PFSK-1 (cell line): ENCODE measurements at regions not wholly inside any gene's neighbourhood (a gene's known extent, or its start where the extent isn't known, plus 50 kb on each side); places are given as distances from the start of the nearest gene placed in this dataset.

Experiments
- FOXP2 ChIP-seq: optimal IDR thresholded peaks from 2 replicates; pipeline ENCODE3; 2011; ENCODE audit warnings: borderline replicate concordance, control low read depth, inconsistent platforms; ENCODE audit not compliant: insufficient read depth; ENCODE audit errors: extremely low read length, extremely low read depth
- POLR2AphosphoS5 ChIP-seq: IDR thresholded peaks from 2 replicates; pipeline ENCODE4 v1.6.1; 2012; ENCODE audit warnings: low read depth, mild to moderate bottlenecking, control low read depth, low read length, moderate library complexity
- REST ChIP-seq, 2 experiments: IDR thresholded peaks; 2 replicates each; pipeline versions ENCODE4 v1.6.1 to v1.8.0; 2011 to 2012; ENCODE audit warnings: low read depth in 2 of 2, low read length in 2 of 2, control low read depth in 1 of 2, inconsistent platforms in 1 of 2, mild to moderate bottlenecking in 1 of 2, moderate library complexity in 1 of 2; ENCODE audit not compliant: insufficient read depth in 1 of 2
- SIN3A ChIP-seq: IDR thresholded peaks from 2 replicates; pipeline ENCODE4 v1.6.1; 2012; ENCODE audit warnings: mild to moderate bottlenecking, low read length, moderate library complexity, borderline replicate concordance; ENCODE audit not compliant: insufficient read depth
- TAF1 ChIP-seq: IDR thresholded peaks from 2 replicates; pipeline ENCODE4 v1.6.1; 2012; ENCODE audit warnings: low read length, control low read depth, borderline replicate concordance; ENCODE audit not compliant: insufficient read depth

- TF ChIP-seq POLR2AphosphoS5 (no peak), FOXP2 (no peak), TAF1 (no peak), SIN3A (no peak), REST (IDR thresholded peaks at IDR 0.05; ENCODE audit: insufficient read depth in 1 of 2, low read depth in 2 of 2, low read length in 2 of 2) (no peak)
These were observed 120.1 kb downstream of the MFAP3L start for GRCh38 chr4:169906104-169906503.

GRCh38 chr4:169902658-169903345 is 123.4 kb downstream of the MFAP3L start:
- TF ChIP-seq REST (IDR thresholded peaks at IDR 0.05; ENCODE audit: insufficient read depth in 1 of 2, low read depth in 2 of 2, low read length in 2 of 2) (no peak), TAF1 (no peak), FOXP2 (no peak), POLR2AphosphoS5 (no peak), SIN3A (no peak)

- no peak for TF ChIP-seq TAF1
- TF ChIP-seq POLR2AphosphoS5, result no peak
- TF ChIP-seq REST (IDR thresholded peaks at IDR 0.05; ENCODE audit: insufficient read depth in 1 of 2, low read depth in 2 of 2, low read length in 2 of 2), result no peak
These were observed 125.9 kb downstream of the MFAP3L start for GRCh38 chr4:169900241-169900845.

- TF ChIP-seq REST (IDR thresholded peaks at IDR 0.05; ENCODE audit: insufficient read depth in 1 of 2, low read depth in 2 of 2, low read length in 2 of 2) (no peak), POLR2AphosphoS5 (no peak), TAF1 (no peak), FOXP2 (no peak), SIN3A (no peak)
These were observed 126.9 kb downstream of the MFAP3L start for GRCh38 chr4:169899295-169899694.

GRCh38 chr4:169898095-169898494 is 128.1 kb downstream of the MFAP3L start:
- no peak for TF ChIP-seq TAF1
- no peak for TF ChIP-seq REST (IDR thresholded peaks at IDR 0.05; ENCODE audit: insufficient read depth in 1 of 2, low read depth in 2 of 2, low read length in 2 of 2)
